Activated CD4-positive, alpha-beta T cell treated with anti-CD3 and anti-CD28 coated beads, Interleukin-2, amount 10 ng/mL, durations not matched to agents 24 days and 14 days (primary cell): ENCODE measurements at regions not wholly inside any gene's neighbourhood (a gene's known extent, or its start where the extent isn't known, plus 50 kb on each side); places are given as distances from the start of the nearest gene placed in this dataset.
A peak's percentile ranks its signal among the peaks of the same experiment; 100 is the strongest.
"Not testable (repeated sequence)": the region's sequence is repeated elsewhere in the genome, so short reads cannot be mapped to it uniquely, and the experiment has no call there.

Experiments
- DNase-seq: peaks from one replicate; pipeline ENCODE4 v3.0.0; 2022
- H3K27ac Mint-ChIP-seq: one replicate; pipeline ENCODE4 v1.8.0; 2022; ENCODE audit warnings: mild to moderate bottlenecking, mixed read lengths
- H3K27me3 Mint-ChIP-seq: one replicate; pipeline ENCODE4 v1.8.0; 2022; ENCODE audit warnings: mixed read lengths
- H3K36me3 Mint-ChIP-seq: one replicate; pipeline ENCODE4 v1.8.0; 2022; ENCODE audit warnings: low read depth, mild to moderate bottlenecking, mixed read lengths
- H3K4me1 Mint-ChIP-seq: one replicate; pipeline ENCODE4 v1.8.0; 2021; ENCODE audit warnings: mixed read lengths
- H3K4me3 Mint-ChIP-seq: one replicate; pipeline ENCODE4 v1.8.0; 2022; ENCODE audit warnings: mild to moderate bottlenecking, moderate library complexity, mixed read lengths
- H3K9me3 Mint-ChIP-seq: one replicate; pipeline ENCODE4 v1.8.0; 2021; ENCODE audit warnings: mixed read lengths
- intact Hi-C: fragments of 100-400 bp; cut with micrococcal nuclease; formaldehyde crosslinking; loops from one replicate; pipeline ENCODE4 v1.15.1; 2023

- Mint-ChIP-seq H3K4me1 (peaks cover 3% of the 10 kb centered on the region), H3K27me3 (no peaks in the 10 kb centered on the region), H3K27ac (no peak overlapping the region), H3K9me3 (peaks cover 17% of the 10 kb centered on the region), H3K4me3 (no peak overlapping the region), H3K36me3 (no peaks in the 10 kb centered on the region)
- intact Hi-C loops, result no loop called here
- DNase-seq, result no peak
Measured at GRCh38 chr5:53733853-53734252, 173.4 kb downstream of the NDUFS4 start.

GRCh38 chr5:53738105-53738504, 177.7 kb downstream of the NDUFS4 start:
- no peak for DNase-seq
- Mint-ChIP-seq H3K4me1 (no peaks in the 10 kb centered on the region), H3K36me3 (no peaks in the 10 kb centered on the region), H3K9me3 (peaks cover 13% of the 10 kb centered on the region), H3K27ac (no peak overlapping the region), H3K27me3 (peaks cover 3% of the 10 kb centered on the region), H3K4me3 (no peak overlapping the region)
- intact Hi-C loops, result no loop called here

GRCh38 chr5:53739111-53739510, 178.7 kb downstream of the NDUFS4 start:
- H3K4me1 Mint-ChIP-seq, result no peaks in the 10 kb centered on the region
- intact Hi-C loops, result no loop called here
- no peaks in the 10 kb centered on the region for H3K36me3 Mint-ChIP-seq
- H3K27ac Mint-ChIP-seq, result no peak overlapping the region
- no peak for DNase-seq
- no peak overlapping the region for H3K4me3 Mint-ChIP-seq
- peaks cover 13% of the 10 kb centered on the region for H3K9me3 Mint-ChIP-seq
- H3K27me3 Mint-ChIP-seq, result peaks cover 3% of the 10 kb centered on the region

- no peak overlapping the region for H3K27ac Mint-ChIP-seq
- intact Hi-C loops, result no loop called here
- no peaks in the 10 kb centered on the region for H3K36me3 Mint-ChIP-seq
- H3K4me3 Mint-ChIP-seq, result no peak overlapping the region
- DNase-seq, result no peak
- peaks cover 30% of the 10 kb centered on the region for H3K9me3 Mint-ChIP-seq
- no peaks in the 10 kb centered on the region for H3K4me1 Mint-ChIP-seq
- no peaks in the 10 kb centered on the region for H3K27me3 Mint-ChIP-seq
Measured at GRCh38 chr5:53749621-53750020, 189.2 kb downstream of the NDUFS4 start.

GRCh38 chr5:53752282-53752681, 191.8 kb downstream of the NDUFS4 start:
- H3K27ac Mint-ChIP-seq, H3K36me3 Mint-ChIP-seq, intact Hi-C loops, H3K27me3 Mint-ChIP-seq, H3K4me3 Mint-ChIP-seq, DNase-seq, H3K4me1 Mint-ChIP-seq: not testable (repeated sequence)
- peaks cover 37% of the 10 kb centered on the region for H3K9me3 Mint-ChIP-seq

- no peak for DNase-seq
- no peaks in the 10 kb centered on the region for H3K36me3 Mint-ChIP-seq
- no peaks in the 10 kb centered on the region for H3K9me3 Mint-ChIP-seq
- H3K4me3 Mint-ChIP-seq, result no peak overlapping the region
- intact Hi-C loops, result no loop called here
- H3K27ac Mint-ChIP-seq, result no peak overlapping the region
- H3K4me1 Mint-ChIP-seq, result no peaks in the 10 kb centered on the region
- no peaks in the 10 kb centered on the region for H3K27me3 Mint-ChIP-seq
Measured at GRCh38 chr5:53766673-53767072, 206.2 kb downstream of the NDUFS4 start.

GRCh38 chr5:53777864-53778618, 217.6 kb downstream of the NDUFS4 start:
- DNase-seq, result peak; percentile 62
- Mint-ChIP-seq H3K27me3 (peaks cover 5% of the 10 kb centered on the region), H3K36me3 (no peaks in the 10 kb centered on the region), H3K9me3 (no peaks in the 10 kb centered on the region), H3K4me1 (peaks cover 22% of the 10 kb centered on the region), H3K27ac (peak overlapping the region; percentile 1), H3K4me3 (no peak overlapping the region)
- intact Hi-C loops, result loop anchor here (10.0 kb wide), 1 partner anchor 293 kb away; the partner anchor contains the start of gene FST

GRCh38 chr5:53779541-53779981, 219.1 kb downstream of the NDUFS4 start:
- intact Hi-C loops, result loop anchor here (10.0 kb wide), 1 partner anchor 295 kb away; the partner anchor contains the start of gene FST
- DNase-seq, result peak; percentile 60
- H3K27me3 Mint-ChIP-seq, result peaks cover 4% of the 10 kb centered on the region
- peak overlapping the region; percentile 45 for H3K4me3 Mint-ChIP-seq
- H3K36me3 Mint-ChIP-seq, result no peaks in the 10 kb centered on the region
- peak overlapping the region; percentile 62 for H3K27ac Mint-ChIP-seq
- H3K9me3 Mint-ChIP-seq, result no peaks in the 10 kb centered on the region
- H3K4me1 Mint-ChIP-seq, result peaks cover 22% of the 10 kb centered on the region

- Mint-ChIP-seq H3K36me3 (no peaks in the 10 kb centered on the region), H3K4me3 (no peak overlapping the region), H3K27me3 (peaks cover 3% of the 10 kb centered on the region), H3K27ac (no peak overlapping the region), H3K9me3 (peaks cover 6% of the 10 kb centered on the region), H3K4me1 (peaks cover 22% of the 10 kb centered on the region)
- intact Hi-C loops, result no loop called here
- no peak for DNase-seq
Measured at GRCh38 chr5:53782620-53783019, 222.2 kb downstream of the NDUFS4 start.

GRCh38 chr5:53783624-53784228, 223.3 kb downstream of the NDUFS4 start:
- H3K4me3 Mint-ChIP-seq, result no peak overlapping the region
- no peaks in the 10 kb centered on the region for H3K36me3 Mint-ChIP-seq
- intact Hi-C loops, result no loop called here
- DNase-seq, result no peak
- peaks cover 14% of the 10 kb centered on the region for H3K9me3 Mint-ChIP-seq
- no peak overlapping the region for H3K27ac Mint-ChIP-seq
- peaks cover 3% of the 10 kb centered on the region for H3K27me3 Mint-ChIP-seq
- peaks cover 14% of the 10 kb centered on the region for H3K4me1 Mint-ChIP-seq

- Mint-ChIP-seq H3K36me3 (no peaks in the 10 kb centered on the region), H3K9me3 (peaks cover 14% of the 10 kb centered on the region), H3K4me1 (peaks cover 8% of the 10 kb centered on the region), H3K27ac (no peak overlapping the region), H3K27me3 (peaks cover 3% of the 10 kb centered on the region), H3K4me3 (no peak overlapping the region)
- DNase-seq, result no peak
- intact Hi-C loops, result no loop called here
Measured at GRCh38 chr5:53784596-53784995, 224.2 kb downstream of the NDUFS4 start.

GRCh38 chr5:53785924-53786323, 225.5 kb downstream of the NDUFS4 start:
- Mint-ChIP-seq H3K27me3 (peaks cover 3% of the 10 kb centered on the region), H3K4me3 (no peak overlapping the region), H3K27ac (no peak overlapping the region), H3K36me3 (no peaks in the 10 kb centered on the region), H3K4me1 (no peaks in the 10 kb centered on the region), H3K9me3 (peaks cover 14% of the 10 kb centered on the region)
- intact Hi-C loops, result no loop called here
- no peak for DNase-seq

- no peak overlapping the region for H3K27ac Mint-ChIP-seq
- no peak for DNase-seq
- no peaks in the 10 kb centered on the region for H3K4me1 Mint-ChIP-seq
- no peaks in the 10 kb centered on the region for H3K36me3 Mint-ChIP-seq
- H3K27me3 Mint-ChIP-seq, result peaks cover 3% of the 10 kb centered on the region
- intact Hi-C loops, result no loop called here
- H3K9me3 Mint-ChIP-seq, result peaks cover 14% of the 10 kb centered on the region
- H3K4me3 Mint-ChIP-seq, result no peak overlapping the region
Measured at GRCh38 chr5:53790026-53790425, 229.6 kb downstream of the NDUFS4 start.

- no peak overlapping the region for H3K27ac Mint-ChIP-seq
- H3K4me1 Mint-ChIP-seq, result no peaks in the 10 kb centered on the region
- intact Hi-C loops, result no loop called here
- peaks cover 9% of the 10 kb centered on the region for H3K9me3 Mint-ChIP-seq
- no peaks in the 10 kb centered on the region for H3K36me3 Mint-ChIP-seq
- DNase-seq, result no peak
- H3K4me3 Mint-ChIP-seq, result no peak overlapping the region
- H3K27me3 Mint-ChIP-seq, result no peaks in the 10 kb centered on the region
Measured at GRCh38 chr5:53792338-53792737, 231.9 kb downstream of the NDUFS4 start.
